Stromal cell of bone marrow (primary cell): ENCODE measurements at regions not wholly inside any gene's neighbourhood (a gene's known extent, or its start where the extent isn't known, plus 50 kb on each side); places are given as distances from the start of the nearest gene placed in this dataset.

Source experiments
- DNase-seq: peaks from one replicate; pipeline ENCODE4 v3.0.0-alpha.2; 2012; ENCODE audit warnings: low read depth

DNA sequence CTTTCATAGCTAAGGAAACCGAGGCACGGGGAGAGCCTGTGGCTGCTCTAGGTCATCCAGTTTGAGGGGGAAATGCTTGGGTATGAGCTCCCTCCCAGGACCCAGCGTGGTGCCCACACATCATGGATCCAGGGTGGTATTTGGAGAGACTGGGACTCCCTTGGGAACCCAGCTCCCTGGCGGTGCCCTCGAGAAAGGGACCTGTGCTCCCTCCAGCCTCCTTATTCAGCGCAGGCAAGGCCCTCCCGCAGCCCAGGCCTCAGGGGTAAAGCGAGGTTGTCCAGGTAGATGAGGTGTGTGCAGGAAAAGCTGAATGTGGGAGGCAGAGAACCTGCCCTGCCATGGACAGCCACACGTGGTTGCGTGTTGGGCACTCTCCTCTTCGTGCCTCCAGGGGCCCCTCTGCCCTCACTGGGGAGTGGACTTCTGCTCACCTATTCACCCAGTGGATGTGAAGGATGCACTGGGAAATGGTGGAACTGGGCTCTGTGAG, 53.8 kb upstream of the GPR78 start:
- no peak for DNase-seq

DNA sequence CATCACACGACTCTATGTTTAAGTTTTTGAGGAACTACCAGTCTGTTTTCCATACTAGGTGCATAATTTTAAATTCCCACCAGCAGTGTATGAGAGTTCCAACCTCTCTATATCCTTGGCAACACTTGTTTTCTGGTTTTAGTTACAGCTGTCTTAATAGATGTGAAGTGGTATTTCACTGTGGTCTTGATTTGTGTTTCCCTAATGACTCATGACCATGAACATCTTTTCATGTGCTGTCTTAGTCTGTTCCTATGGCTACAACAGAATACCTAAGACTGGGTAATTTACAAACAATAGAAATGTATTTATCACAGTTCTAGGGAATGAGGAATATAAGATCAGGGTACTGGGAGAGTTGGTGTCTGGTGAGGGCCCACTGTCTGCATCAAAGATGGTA, 51.5 kb upstream of the GPR78 start:
- peak; percentile 48 for DNase-seq
